HG03103 (cell line): ENCODE measurements at regions not wholly inside any gene's neighbourhood (a gene's known extent, or its start where the extent isn't known, plus 50 kb on each side); places are given as distances from the start of the nearest gene placed in this dataset.

Experiments
- ATAC-seq: cut with Tn5 transposase; IDR thresholded peaks from one replicate; pipeline ENCODE4 v1.9.1; 2021; ENCODE audit warnings: low read depth; ENCODE audit not compliant: unreplicated experiment

DNA sequence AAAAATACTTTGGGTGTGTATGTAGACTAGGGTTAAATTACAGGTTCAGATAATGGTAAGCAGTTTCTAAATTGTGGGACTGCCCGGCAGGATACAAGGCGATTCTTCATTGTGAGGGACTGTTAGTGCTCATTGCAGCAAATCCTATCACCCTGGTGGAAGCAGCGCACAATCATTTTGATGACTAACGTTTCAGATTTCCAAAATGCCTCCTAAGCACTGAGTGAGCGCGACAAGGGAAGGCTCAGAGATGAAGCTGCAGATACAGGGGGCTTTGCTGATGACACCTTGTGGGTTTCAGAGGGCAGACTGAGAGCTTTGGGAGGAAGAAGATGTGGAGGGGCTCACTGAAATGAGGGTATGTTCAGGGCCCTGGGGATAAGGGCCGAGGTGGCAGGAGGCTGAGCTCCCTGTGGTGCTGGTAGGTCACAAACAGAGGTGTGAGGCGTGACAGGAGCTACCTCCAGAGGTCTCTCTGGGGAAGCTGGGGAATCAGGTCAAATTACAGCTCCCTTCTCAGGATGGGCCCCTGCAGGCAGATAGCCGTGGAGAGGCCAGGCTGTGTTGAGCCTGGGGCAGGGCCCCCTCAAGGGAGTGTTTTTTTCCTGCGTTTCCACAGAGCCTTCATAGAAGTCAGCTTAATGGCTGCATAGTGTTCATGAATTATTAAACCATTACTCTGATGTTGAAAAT is 84.5 kb upstream of the FYN start:
- no peak for ATAC-seq

DNA sequence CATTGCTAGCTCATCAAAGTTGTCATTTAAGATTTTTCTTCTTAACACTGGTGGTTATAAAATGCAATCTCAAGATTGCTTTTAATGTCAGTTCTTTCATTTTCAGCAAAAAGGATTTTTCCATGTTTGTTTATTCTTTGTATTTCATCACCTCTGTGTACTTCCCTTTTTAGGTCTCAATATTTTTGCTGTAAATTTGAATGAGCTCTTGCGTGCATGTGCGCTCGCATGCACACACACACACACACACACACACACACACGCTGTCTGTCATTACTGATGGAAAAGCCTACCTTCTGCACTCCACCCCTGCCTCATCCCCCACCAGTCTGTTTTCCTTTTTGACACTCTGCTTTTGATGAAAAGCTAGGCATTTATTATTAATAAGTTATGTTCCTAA is 85.3 kb upstream of the FYN start:
- ATAC-seq: no peak

DNA sequence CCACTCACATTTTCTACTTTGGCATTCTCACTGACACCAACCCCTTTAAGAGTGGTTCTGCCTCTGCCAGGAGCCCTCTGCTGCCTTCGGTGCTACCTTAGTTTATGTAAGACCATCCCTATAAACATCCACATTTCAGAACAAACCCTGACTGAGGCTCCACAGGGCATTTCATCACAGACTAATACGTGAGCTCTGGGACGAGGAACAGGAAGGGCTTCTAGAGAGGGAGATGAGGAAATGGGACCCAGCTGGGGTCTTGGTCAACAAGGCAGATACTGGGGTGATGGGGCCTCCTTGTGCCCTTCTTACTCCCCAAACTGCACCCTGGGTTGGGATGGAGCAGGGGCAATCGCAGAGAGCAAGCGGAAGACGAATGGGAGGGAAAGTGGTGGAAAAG is 86.5 kb upstream of the FYN start:
- ATAC-seq: no peak

DNA sequence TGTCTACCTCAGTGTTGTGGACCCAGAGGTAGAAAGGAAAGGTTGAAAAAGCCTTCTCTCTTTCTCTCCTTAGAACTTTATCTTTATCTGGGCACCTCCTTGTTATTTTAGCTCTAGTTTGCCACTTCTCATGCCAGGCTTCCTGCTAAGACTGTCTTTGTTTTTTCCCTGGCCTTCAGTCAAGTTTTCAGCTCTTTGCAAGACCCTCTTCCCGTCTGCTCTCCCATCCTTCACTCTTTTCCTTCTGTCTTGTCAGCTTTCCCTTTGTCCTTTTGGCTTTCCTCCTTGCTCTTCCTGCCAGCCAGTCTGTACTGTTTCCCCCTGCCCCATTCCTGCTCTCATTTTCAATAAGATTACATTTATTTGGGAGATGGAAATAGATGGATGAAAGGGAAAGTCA is 86.8 kb upstream of the CCN6 start:
- ATAC-seq: no peak

DNA sequence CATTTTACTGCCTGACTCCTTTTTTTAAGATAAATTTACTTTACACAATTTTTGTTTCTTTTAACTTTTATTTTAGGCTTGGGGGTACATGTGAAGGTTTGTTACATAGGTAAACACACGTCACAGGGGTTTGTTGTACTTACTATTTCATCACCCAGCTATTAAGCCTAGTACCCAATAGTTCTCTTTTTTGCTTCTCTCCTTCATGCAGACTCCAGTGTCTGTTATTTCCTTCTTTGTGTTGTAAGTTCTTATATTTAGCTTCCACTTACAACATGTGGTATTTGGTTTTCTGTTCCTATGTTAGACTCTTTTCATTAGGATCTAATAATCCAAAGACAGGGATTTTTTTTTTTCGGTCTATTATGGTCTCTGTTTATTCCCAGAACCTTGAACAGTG is 83.5 kb upstream of the CCN6 start:
- ATAC-seq: no peak

DNA sequence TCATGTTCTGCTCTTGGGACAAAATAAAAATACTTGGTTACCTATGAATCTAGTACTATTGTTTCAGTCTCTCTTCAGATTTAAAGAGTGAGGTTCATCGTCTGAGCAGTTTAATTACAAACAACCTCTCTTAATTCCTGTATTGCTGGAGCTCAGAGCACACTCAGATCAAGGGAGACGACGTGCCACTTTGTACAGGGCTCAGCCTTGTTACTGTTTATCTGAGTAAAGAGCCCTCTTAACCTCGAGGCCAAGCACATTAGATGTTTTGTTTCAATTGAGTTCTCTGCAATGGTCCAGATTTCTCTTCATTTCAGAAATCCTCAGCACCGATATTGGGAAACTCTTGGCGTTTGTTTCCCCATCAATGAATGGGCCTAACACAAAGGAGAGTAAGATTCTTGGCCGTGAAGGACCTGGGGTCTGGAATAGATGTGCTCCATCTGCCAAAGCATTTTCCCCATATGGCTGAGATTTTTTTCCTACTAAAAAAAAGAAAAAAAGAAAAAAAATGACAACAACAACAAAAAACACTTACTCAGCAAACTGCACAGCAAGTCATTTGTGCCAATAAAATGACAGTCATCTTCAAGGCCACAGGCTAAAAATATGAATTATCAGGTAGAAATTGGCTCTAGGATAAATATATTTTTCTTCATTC is 82.6 kb upstream of the CCN6 start:
- ATAC-seq: no peak

DNA sequence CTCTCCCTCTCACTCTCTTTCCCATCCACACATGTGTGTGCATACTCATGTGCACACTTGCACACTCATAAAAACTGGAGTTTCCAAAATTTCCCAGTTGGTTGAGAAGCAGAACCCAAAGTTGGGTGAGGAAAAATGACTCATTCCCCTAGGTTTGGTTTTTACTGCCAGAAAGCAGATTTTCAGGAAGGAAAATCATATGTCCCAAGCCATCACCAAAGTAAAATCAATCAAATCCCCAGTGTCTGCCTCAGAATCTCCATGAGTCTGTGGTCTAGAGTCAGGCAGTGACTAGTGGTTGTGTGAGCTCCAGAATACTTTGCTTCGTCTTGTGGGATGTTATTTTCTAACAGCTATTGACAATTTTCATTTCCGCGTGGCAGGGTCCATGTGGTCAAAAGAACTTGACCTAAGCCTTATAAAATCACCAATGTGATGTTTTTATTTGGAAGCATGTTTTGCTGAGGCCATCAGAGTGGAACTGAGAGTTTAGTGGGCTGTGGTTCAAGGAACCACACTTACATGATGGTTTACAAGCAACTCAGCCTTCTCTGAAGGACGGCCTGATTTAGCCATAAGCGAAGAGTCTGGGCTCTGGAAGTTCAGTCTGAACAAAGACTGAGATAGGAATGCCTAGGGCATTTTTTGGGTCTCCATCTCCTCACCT is 81.9 kb upstream of the CCN6 start:
- ATAC-seq: no peak

DNA sequence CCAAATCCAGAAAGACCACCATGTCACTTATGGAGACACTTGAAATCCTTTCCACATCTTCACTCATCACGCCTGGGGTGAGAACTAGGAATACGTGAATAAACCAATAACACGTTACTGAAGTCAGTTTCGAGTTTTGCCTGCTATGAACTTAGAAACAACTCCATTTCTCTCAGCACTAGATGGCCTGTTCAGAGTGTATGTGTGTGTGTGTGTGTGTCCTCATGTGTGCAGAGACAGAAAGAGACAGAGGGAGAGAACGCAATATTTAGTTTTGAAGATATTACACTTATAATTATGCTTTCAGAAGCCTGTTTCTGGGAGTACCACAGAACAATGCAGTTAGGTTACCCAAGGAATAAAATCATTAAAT is 81.2 kb upstream of the CCN6 start:
- ATAC-seq: no peak

DNA sequence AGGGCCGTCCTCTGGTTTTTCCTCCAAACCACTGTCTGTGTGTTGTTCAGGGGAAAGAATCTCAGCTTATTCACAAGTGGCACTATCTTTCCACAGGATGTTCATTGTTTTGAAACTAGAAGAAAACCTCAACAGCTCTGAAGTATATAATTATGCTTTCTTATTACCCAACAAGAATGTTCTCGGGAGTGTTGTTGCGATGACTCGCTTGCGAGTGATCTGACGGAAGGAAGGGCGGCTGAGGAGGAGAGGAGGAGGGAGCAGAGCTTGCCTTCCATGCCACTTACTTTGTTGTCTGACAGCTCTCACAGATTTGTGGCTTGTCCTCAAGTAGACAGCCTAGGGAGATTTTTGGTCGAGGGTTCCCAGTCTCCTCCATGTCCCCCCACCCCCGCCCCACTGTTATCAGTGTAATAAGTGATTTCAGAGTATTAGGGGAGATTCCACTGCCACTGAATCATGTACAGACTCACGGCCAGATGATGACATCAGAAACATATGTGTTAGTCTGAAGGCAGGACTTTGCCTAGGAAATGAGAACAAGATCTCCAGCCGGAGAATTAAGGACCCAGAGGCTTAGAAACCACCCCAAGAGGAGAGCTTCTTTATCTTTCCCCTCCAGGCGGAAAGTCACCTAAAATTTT is 80.7 kb upstream of the CCN6 start:
- ATAC-seq: no peak

DNA sequence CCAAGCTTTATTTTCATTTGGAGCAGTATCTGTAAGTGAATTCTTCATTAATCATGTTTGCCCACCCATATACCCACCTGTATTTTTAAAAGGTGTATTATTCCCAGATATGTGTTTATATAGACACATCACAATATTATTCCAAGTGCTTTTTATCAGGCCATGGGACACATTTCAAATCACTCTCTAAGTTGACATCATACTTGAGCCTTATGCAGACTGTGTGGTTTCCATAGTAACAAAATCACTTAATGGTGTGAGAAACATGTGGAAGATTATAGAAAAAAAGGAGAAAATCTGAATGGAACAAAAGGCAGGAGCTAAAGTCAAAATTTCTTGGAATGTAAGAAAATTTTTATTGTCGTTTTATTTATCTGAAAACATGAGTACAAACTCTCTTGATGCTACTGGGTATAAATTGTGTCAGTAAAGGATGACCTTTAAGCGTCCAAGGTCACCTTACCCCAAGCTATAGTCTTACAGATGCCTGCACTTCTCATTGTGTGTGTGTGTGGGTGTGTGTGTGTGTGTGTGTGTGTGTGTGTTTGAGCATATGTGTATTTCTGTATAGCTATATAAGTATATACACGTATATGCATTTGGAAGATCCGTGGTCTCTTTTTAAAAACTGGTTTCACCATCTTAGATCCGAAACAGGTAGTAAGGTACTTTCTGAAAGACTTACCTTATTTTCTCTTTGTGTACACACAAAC is 79.8 kb upstream of the CCN6 start:
- ATAC-seq: no peak

DNA sequence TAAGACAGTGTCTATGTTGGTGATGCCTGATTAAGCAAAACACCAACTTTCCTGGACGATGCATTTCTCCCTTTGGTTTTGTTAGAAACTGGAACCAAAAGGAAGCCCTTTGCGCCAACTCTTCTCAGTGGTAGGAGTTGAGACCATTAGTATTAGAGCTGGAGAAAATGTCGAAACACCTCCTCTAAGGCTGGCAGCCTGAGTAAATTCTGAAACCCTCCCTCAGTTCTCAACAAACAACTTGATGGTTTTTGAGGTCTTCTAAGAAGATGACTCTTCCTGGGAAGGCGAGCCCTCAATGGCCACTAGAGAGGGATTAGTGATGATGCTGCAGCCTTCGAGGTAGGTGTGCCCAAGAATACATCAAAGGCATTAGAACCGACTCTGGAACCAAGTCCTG is 78.4 kb upstream of the CCN6 start:
- no peak for ATAC-seq

DNA sequence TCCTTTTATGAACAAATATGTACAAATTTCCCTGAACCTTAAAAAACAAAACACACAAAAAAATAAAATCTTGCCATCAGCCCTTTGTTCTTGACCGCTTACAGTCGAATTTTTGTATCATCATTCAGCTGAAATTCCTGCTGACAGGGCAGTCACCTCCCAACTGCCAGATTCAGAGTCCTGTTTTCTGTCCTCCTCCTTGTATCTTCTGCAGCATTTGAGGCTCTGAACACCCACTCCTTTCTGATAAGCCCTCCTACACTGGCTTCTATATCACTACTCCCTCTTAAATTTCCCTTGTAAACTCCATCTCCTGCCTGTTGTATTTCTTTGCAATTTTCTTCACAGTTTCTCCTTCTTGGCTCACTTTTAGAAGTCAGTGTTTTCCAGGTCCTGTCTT is 77.8 kb upstream of the CCN6 start:
- ATAC-seq: no peak

DNA sequence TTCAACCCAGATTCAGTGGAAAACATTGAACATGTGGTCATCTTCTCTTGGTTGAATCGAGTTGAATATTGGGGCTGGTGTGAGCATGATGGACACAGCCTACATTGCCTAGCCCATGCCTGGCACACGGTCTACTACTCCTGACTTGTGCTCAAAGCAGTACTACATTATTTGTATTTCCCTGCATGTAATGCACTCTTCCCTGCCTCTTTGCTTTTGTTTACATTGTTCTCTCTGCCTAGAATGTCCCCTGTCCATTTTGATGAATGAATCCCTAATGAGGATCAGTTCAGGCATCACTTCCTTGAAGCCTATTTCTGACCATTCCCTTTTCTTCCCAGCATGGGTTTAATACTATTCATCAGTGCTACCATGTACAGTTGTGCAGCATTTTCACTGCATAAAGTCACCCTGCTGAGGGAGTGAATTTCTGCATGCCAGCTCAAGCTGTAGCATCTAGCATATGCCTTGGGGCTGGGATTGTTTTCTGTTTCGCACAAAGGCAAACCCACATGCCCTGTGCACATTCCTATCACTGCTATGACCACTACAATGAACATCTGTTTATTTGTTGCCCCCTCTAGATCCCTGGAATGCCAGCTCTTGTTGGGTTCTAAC is 75.3 kb upstream of the CCN6 start:
- ATAC-seq: no peak

DNA sequence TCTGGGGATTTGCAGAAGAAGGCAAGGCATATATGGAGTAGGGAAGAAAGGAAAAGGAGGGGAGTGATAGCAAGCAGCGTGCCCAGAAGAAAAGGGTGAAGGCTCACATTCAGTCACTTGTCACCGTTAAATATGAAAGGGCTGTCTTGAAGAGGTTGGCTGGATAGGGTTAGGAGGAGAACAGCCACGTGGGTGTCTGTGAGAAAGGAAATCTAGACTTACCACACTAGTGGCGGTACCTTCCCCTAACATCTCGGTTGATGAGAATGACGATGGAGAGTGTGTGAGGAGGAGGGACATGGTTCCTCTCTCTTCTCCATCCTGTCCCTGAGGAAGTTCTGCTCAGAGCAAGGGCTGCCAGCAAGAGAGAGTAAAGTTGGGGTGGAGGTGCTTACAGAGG is 74.3 kb upstream of the CCN6 start:
- no peak for ATAC-seq

DNA sequence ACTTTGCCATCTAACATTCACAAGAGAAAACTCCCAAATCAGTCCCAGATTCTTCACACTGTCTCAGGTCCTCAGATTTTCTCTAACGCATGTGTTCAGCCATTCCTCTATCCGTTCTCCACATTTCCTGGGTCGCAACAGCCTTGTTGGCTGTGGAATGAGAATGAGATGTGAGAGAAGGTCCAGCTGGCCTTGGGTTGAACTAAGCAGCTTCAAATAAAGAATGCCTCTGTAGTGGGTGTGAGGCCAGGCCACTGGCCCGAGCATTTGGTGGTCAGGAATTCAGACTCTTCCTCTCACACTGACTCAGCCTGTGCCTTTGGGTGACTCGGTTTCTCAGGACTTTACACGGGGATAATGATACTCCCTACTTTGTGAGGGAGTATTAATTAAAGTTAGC is 73.8 kb upstream of the CCN6 start:
- no peak for ATAC-seq

DNA sequence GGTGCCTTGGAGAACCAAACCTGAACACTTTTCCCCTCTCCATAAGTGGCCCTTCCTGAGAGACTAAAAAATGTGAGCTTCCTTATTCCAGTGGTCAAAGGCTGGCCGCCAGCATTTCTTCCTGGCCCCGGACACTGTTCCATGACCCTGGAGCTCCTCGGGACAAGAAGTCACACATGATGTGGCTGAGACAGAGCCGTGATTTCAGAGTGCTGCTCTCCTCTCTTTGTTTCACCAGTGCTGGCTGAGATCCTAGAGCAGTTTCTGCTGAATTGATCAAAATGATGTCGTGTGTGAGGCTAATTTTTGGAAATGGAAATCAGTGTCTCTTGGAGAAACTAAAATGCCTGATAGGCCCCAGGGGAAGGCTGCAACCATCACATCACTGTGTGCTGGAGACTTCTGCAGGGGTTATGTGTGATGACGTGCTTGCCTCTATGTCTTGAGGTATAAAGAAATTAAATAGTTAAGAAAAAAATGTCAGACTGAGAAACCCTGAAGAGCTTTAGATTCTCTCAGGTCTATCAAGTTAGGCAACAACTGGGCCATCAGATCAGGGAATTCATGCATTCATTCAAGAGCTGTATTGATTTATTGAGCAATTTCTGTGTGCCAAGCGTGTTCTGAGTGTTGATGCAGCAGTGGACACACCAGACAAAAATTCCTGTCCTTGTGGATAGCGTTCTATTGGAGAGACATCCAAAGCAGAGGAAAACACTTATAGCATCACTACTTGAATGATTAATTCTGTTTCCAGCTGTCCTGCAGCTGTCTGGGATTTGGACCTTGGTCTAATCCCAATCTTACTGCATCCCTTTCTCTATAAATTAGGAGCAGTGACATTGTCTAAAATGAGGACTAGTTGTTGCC is 72.7 kb upstream of the CCN6 start:
- no peak for ATAC-seq

DNA sequence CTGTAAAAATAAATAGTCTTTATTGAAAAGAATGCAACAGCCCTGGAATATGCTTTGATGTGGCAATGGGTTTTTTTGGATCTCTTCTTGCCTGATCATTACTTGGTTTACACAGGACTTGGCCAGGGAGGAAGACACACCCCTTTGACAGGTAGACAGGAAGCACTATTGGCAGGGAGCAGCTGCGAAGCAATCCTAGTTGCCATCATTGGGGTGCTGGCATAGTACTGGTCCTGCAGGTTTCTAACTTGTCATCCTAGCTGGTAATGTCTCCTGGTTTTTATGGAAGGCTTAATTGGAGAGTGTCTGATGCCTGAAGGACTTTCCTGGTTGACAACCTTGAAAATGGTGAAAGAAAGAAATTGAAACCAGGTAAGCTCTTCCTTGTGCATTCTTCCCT is 71.2 kb upstream of the CCN6 start:
- no peak for ATAC-seq

DNA sequence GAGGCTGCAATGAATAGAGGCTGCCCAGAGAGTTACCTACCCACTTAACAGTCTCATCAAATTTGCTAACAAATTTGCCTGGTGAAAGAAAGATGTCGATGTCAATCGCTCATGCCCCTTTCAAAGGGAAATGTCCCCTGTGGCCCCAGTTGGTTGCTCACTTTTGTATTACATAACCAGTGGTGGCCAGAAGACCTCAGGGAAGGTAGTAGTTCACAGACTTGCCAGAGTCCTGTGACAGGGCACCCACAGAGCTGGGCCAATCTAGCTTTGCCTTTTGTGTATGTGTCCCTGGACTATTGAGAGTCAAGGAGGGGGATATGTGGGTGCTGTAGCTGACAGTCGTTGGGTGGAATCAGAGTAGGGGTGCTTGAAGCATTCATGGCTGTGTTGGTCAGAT is 70.7 kb upstream of the CCN6 start:
- ATAC-seq: no peak

DNA sequence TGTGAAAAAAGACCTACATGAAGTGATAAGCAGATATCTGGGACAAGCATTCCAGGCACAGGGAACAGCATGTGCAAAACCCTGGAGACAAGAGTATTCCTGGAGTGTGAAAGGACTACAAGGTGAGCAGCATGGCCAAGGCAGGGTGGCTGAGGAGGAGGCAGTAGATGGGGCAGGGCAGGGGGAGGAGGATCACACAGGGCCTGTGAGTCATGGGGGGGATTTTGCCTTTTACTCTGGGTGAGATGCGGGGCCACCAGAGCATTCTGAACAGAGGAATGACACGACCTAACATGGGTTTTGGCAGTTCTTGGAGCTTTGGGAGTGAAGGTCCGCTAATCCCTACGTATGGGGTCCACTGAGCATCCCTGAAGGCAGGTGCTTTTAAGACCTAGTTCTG is 69.8 kb upstream of the CCN6 start:
- no peak for ATAC-seq
